Trophoblast cell (in vitro differentiated cells and primary cell): ENCODE measurements at regions not wholly inside any gene's neighbourhood (a gene's known extent, or its start where the extent isn't known, plus 50 kb on each side); places are given as distances from the start of the nearest gene placed in this dataset.
"Not testable (repeated sequence)": the region's sequence is repeated elsewhere in the genome, so short reads cannot be mapped to it uniquely, and the experiment has no call there.

Source experiments
- DNase-seq, 2 donors: peaks; one replicate each; pipeline ENCODE4 v3.0.0-alpha.2; 2016
- H2AFZ ChIP-seq: 2 replicates; pipeline ENCODE4 v1.6.1; 2013; ENCODE audit warnings: low read length, moderate library complexity, mild to moderate bottlenecking; ENCODE audit not compliant: insufficient read depth, poor library complexity
- H2AK5ac ChIP-seq: 2 replicates; pipeline ENCODE4 v1.6.1; 2013; ENCODE audit warnings: mild to moderate bottlenecking, low read length
- H2BK120ac ChIP-seq: 2 replicates; pipeline ENCODE4 v1.6.1; 2013; ENCODE audit warnings: low read length, mild to moderate bottlenecking, moderate library complexity; ENCODE audit not compliant: insufficient read depth, poor library complexity
- H2BK12ac ChIP-seq: 2 replicates; pipeline ENCODE4 v1.6.1; 2013; ENCODE audit warnings: mild to moderate bottlenecking, low read length, moderate library complexity
- H2BK5ac ChIP-seq: 2 replicates; pipeline ENCODE4 v1.6.1; 2013; ENCODE audit warnings: low read length, low read depth, moderate library complexity, mild to moderate bottlenecking; ENCODE audit not compliant: poor library complexity
- H3K14ac ChIP-seq: 2 replicates; pipeline ENCODE4 v1.6.1; 2013; ENCODE audit warnings: mild to moderate bottlenecking, low read length
- H3K18ac ChIP-seq: 2 replicates; pipeline ENCODE4 v1.6.1; 2013; ENCODE audit warnings: mild to moderate bottlenecking, low read length
- H3K23ac ChIP-seq: 2 replicates; pipeline ENCODE4 v1.6.1; 2013; ENCODE audit warnings: low read length
- H3K27ac ChIP-seq: 2 replicates; pipeline ENCODE4 v1.5.1; 2013; ENCODE audit warnings: low read depth, mild to moderate bottlenecking, inconsistent platforms, low read length, moderate library complexity
- H3K27me3 ChIP-seq: 2 replicates; pipeline ENCODE4 v1.6.1; 2013; ENCODE audit warnings: inconsistent platforms, mild to moderate bottlenecking, low read length, moderate library complexity; ENCODE audit not compliant: insufficient read depth
- H3K36me3 ChIP-seq, 2 experiments: 1 replicate in 1 of 2; 2 replicates in 1 of 2; pipeline ENCODE4 v1.6.1; 2013; ENCODE audit warnings: low read length in 2 of 2, mild to moderate bottlenecking in 2 of 2, moderate library complexity in 1 of 2; ENCODE audit not compliant: insufficient read depth in 2 of 2, control insufficient read depth in 1 of 2
- H3K4ac ChIP-seq: 2 replicates; pipeline ENCODE4 v1.6.1; 2013; ENCODE audit warnings: low read depth, mild to moderate bottlenecking, low read length, moderate library complexity
- H3K4me1 ChIP-seq, 2 experiments: 1 replicate in 1 of 2; 2 replicates in 1 of 2; pipeline ENCODE4 v1.6.1; 2013; ENCODE audit warnings: low read length in 2 of 2, mild to moderate bottlenecking in 2 of 2, moderate library complexity in 1 of 2; ENCODE audit not compliant: insufficient read depth in 2 of 2, control insufficient read depth in 1 of 2
- H3K4me2 ChIP-seq: 2 replicates; pipeline ENCODE4 v1.6.1; 2013; ENCODE audit warnings: inconsistent platforms, mild to moderate bottlenecking, low read length, moderate library complexity
- H3K4me3 ChIP-seq: 2 replicates; pipeline ENCODE4 v1.5.1; 2013; ENCODE audit warnings: mild to moderate bottlenecking, low read depth, low read length, inconsistent platforms
- H3K79me1 ChIP-seq: one replicate; pipeline ENCODE4 v1.6.1; 2013; ENCODE audit warnings: low read length
- H3K79me2 ChIP-seq: 2 replicates; pipeline ENCODE4 v1.6.1; 2013; ENCODE audit warnings: low read length, mild to moderate bottlenecking; ENCODE audit not compliant: control insufficient read depth, insufficient read depth, poor library complexity
- H3K9ac ChIP-seq: 2 replicates; pipeline ENCODE4 v1.6.1; 2013; ENCODE audit warnings: mild to moderate bottlenecking, low read length
- H3K9me3 ChIP-seq: 2 replicates; pipeline ENCODE4 v1.6.1; 2013; ENCODE audit warnings: low read depth, mild to moderate bottlenecking, control low read depth, inconsistent platforms, low read length; ENCODE audit not compliant: insufficient read depth
- H4K12ac ChIP-seq: 2 replicates; pipeline ENCODE4 v1.6.1; 2013; ENCODE audit warnings: low read depth, mild to moderate bottlenecking, low read length, moderate library complexity
- H4K8ac ChIP-seq: 2 replicates; pipeline ENCODE4 v1.6.1; 2013; ENCODE audit warnings: low read depth, mild to moderate bottlenecking, low read length, moderate library complexity
- H4K91ac ChIP-seq: one replicate; pipeline ENCODE4 v1.6.1; 2013; ENCODE audit warnings: low read depth, mild to moderate bottlenecking, low read length, moderate library complexity
- WGBS: extraction: QIAGEN DNeasy Blood & Tissue Kit; methylation state at CpG from one replicate; pipeline ENCODE4 v1.1.7; 2013; ENCODE audit warnings: missing lambda C conversion rate; ENCODE audit not compliant: insufficient read length, insufficient coverage; ENCODE audit errors: extremely low coverage; 5-methylcytosine and 5-hydroxymethylcytosine counted together

- Histone ChIP-seq H4K8ac (no peak overlapping the region), H3K27me3 (no peaks in the 10 kb centered on the region), H3K27ac (no peak overlapping the region), H3K4ac (no peak overlapping the region), H3K36me3 (no peaks in the 10 kb centered on the region), H3K4me2 (no peak overlapping the region), H3K4me3 (no peak overlapping the region), H3K4me1 (no peaks in the 10 kb centered on the region), H4K12ac (no peak overlapping the region), H3K14ac (no peak overlapping the region), H2AFZ (no peak overlapping the region), H2AK5ac (no peak overlapping the region), H3K9ac (no peak overlapping the region), H3K18ac (no peak overlapping the region), H2BK5ac (no peak overlapping the region), H2BK12ac (no peak overlapping the region), H3K9me3 (no peaks in the 10 kb centered on the region), H4K91ac (no peak overlapping the region), H3K79me1 (no peaks in the 10 kb centered on the region), H2BK120ac (no peak overlapping the region), H3K23ac (no peak overlapping the region), H3K79me2 (no peaks in the 10 kb centered on the region)
- WGBS, result no CpG with 5 or more reads among the region's 3 CpGs
- DNase-seq, result no peak
Observed at GRCh38 chr7:109616551-109617069, 1046.9 kb downstream of the DNAJB9 start.

DNA sequence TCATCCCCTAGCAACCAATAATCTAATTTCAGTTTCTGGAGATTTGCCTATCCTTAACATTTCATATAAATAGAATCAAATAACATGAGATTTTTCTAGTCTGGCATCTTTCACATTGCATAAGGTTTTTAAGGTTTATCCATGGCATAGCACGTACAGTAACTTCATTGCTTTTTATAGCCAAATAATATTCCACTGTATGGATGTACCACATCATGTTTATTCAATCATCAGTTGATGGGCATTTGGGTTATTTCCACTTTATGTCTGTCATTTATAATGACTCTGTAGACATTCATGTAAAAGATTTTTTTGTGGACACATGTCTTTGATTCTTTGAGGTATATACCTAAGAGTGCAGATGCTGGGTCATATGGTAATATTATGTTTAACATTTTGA lies 1052.6 kb downstream of the DNAJB9 start:
- Histone ChIP-seq H4K91ac (no peak overlapping the region), H3K27ac (no peak overlapping the region), H3K79me1 (no peaks in the 10 kb centered on the region), H3K14ac (no peak overlapping the region), H4K8ac (no peak overlapping the region), H3K18ac (no peak overlapping the region), H3K4me1 (peaks cover 0 to 3% of the 10 kb centered on the region in 2 experiments), H2AFZ (no peak overlapping the region), H2BK5ac (no peak overlapping the region), H3K27me3 (no peaks in the 10 kb centered on the region), H3K36me3 (no peaks in the 10 kb centered on the region), H2BK120ac (no peak overlapping the region), H3K23ac (no peak overlapping the region), H3K4me2 (no peak overlapping the region), H3K79me2 (no peaks in the 10 kb centered on the region), H3K9me3 (no peaks in the 10 kb centered on the region), H3K4me3 (no peak overlapping the region), H3K9ac (no peak overlapping the region), H2BK12ac (no peak overlapping the region), H3K4ac (no peak overlapping the region), H2AK5ac (no peak overlapping the region), H4K12ac (no peak overlapping the region)
- WGBS, result no CpG with 5 or more reads among the region's 1 CpG
- no peak for DNase-seq

DNA sequence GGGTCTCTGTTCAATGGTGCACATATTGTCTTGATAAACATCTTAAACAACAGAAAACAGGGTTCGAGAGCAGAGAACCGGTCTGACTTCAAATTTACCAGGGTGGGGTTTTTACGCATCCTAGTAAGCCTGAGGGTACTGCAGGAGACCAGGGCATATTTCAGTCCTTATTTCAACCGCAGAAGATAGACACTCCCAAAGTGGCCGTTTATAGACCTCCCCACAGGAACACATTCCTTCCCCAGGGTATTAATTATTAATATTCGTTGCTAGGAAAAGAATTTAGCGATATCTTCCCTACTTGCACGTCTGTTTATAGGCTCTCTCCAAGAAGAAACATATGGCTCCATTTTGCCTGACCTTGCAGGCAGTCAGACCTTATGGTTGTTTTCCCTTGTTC lies 1063.2 kb downstream of the DNAJB9 start:
- H3K9ac ChIP-seq, H3K9me3 ChIP-seq, H4K91ac ChIP-seq, H3K79me2 ChIP-seq, H3K4me3 ChIP-seq, H3K27me3 ChIP-seq, H2BK5ac ChIP-seq, H2AK5ac ChIP-seq, H3K27ac ChIP-seq, H3K36me3 ChIP-seq, H3K4me1 ChIP-seq, H2BK120ac ChIP-seq, DNase-seq, H2AFZ ChIP-seq, H3K79me1 ChIP-seq, H3K4me2 ChIP-seq, H3K14ac ChIP-seq, H2BK12ac ChIP-seq, H4K8ac ChIP-seq, H3K4ac ChIP-seq, H4K12ac ChIP-seq, H3K23ac ChIP-seq, H3K18ac ChIP-seq: not testable (repeated sequence)
- no CpG with 5 or more reads among the region's 8 CpGs for WGBS

GRCh38 chr7:109635374-109635773 lies 1065.7 kb downstream of the DNAJB9 start:
- H2AFZ ChIP-seq, result no peak overlapping the region
- H3K4me2 ChIP-seq, result no peak overlapping the region
- no peak overlapping the region for H3K23ac ChIP-seq
- peak in 1 of 2 donors; percentile 31 for DNase-seq
- no CpG with 5 or more reads among the region's 3 CpGs for WGBS
- no peak overlapping the region for H4K8ac ChIP-seq
- H3K18ac ChIP-seq, result no peak overlapping the region
- no peak overlapping the region for H3K4me3 ChIP-seq
- H3K27ac ChIP-seq, result no peak overlapping the region
- H3K4me1 ChIP-seq, result no peaks in the 10 kb centered on the region
- no peak overlapping the region for H2BK120ac ChIP-seq
- no peak overlapping the region for H2BK12ac ChIP-seq
- no peak overlapping the region for H4K12ac ChIP-seq
- no peak overlapping the region for H3K4ac ChIP-seq
- H3K79me2 ChIP-seq, result no peaks in the 10 kb centered on the region
- no peak overlapping the region for H3K14ac ChIP-seq
- no peaks in the 10 kb centered on the region for H3K36me3 ChIP-seq
- no peak overlapping the region for H2BK5ac ChIP-seq
- H3K9ac ChIP-seq, result no peak overlapping the region
- no peaks in the 10 kb centered on the region for H3K79me1 ChIP-seq
- H3K27me3 ChIP-seq, result no peaks in the 10 kb centered on the region
- no peak overlapping the region for H4K91ac ChIP-seq
- no peaks in the 10 kb centered on the region for H3K9me3 ChIP-seq
- H2AK5ac ChIP-seq, result no peak overlapping the region
